ENCODE measurements at regions not wholly inside any gene's neighbourhood (a gene's known extent, or its start where the extent isn't known, plus 50 kb on each side); places are given as distances from the start of the nearest gene placed in this dataset.
"Not testable (repeated sequence)": the region's sequence is repeated elsewhere in the genome, so short reads cannot be mapped to it uniquely, and the experiment has no call there.

DNA sequence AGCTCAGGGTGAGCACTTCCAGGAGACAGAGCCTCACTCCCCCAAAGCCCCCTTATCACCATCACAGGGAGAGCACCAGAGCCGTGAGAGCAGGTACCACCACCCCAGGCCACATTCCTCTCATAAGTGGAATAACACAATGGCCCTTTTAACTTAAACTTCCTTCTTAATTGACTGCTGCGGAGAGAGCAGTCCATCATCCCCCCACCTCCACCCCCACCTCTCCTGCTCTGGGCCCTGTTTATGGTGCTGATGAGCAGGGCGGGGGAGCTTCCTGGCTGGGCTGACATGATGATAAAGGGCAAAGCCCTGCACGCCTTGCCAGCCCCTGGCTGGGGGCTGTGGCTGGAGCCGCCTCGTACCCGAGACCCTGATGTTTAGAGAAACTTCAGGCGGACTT lies 81.4 kb upstream of the PODXL start:
- Mint-ChIP-seq H3K27ac (no peak overlapping the region), H3K36me3 (ENCODE audit: low read depth) (no peaks in the 10 kb centered on the region), H3K9me3 (no peaks in the 10 kb centered on the region), H3K4me3 (no peak overlapping the region), H3K4me1 (no peaks in the 10 kb centered on the region), H3K27me3 (peaks cover 11% of the 10 kb centered on the region)
- TF ChIP-seq, protein P1, sequence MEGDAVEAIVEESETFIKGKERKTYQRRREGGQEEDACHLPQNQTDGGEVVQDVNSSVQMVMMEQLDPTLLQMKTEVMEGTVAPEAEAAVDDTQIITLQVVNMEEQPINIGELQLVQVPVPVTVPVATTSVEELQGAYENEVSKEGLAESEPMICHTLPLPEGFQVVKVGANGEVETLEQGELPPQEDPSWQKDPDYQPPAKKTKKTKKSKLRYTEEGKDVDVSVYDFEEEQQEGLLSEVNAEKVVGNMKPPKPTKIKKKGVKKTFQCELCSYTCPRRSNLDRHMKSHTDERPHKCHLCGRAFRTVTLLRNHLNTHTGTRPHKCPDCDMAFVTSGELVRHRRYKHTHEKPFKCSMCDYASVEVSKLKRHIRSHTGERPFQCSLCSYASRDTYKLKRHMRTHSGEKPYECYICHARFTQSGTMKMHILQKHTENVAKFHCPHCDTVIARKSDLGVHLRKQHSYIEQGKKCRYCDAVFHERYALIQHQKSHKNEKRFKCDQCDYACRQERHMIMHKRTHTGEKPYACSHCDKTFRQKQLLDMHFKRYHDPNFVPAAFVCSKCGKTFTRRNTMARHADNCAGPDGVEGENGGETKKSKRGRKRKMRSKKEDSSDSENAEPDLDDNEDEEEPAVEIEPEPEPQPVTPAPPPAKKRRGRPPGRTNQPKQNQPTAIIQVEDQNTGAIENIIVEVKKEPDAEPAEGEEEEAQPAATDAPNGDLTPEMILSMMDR (IDR thresholded peaks at IDR 0.05), result no peak
- CTCF ChIA-PET, result no interaction called here
- DNase-seq, result no peak
- no peak for ATAC-seq (ENCODE audit: low read depth)
- intact Hi-C loops (cut with micrococcal nuclease), result no loop called here
- POLR2A ChIA-PET, result no interaction called here

DNA sequence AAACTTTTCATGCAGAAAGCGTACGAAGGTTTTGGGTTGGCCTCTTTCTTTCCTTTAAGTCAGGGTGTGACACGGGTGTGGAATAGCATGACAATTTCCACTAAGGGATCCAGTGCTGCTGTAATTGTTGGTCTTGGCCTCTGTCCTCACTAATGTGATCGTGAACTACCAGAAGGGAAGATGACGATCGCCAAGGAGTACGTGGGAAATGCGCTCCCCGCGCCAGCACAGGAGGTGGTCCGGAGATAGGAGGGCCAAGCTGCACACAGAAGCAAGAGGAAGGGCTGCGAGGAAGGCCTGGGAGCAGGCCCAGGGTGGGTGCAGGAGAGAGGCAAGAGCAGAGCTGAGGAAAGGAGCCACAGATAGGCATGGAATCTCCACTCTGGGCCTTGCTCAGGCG lies 79.7 kb upstream of the PODXL start:
- TF ChIP-seq, protein P1 (IDR thresholded peaks at IDR 0.05), result no peak
- ChIA-PET POLR2A (interaction anchor here (0.7 kb wide), 1 partner anchor 450 kb away, joined by 8 read pairs; no protein-coding TSS in a partner anchor), CTCF (no interaction called here)
- Mint-ChIP-seq H3K9me3 (no peaks in the 10 kb centered on the region), H3K27ac (no peak overlapping the region), H3K27me3 (peaks cover 5% of the 10 kb centered on the region), H3K4me3 (no peak overlapping the region), H3K4me1 (no peaks in the 10 kb centered on the region), H3K36me3 (ENCODE audit: low read depth) (no peaks in the 10 kb centered on the region)
- ATAC-seq (ENCODE audit: low read depth) (no peak), DNase-seq (no peak)
- intact Hi-C loops (cut with micrococcal nuclease), result no loop called here

DNA sequence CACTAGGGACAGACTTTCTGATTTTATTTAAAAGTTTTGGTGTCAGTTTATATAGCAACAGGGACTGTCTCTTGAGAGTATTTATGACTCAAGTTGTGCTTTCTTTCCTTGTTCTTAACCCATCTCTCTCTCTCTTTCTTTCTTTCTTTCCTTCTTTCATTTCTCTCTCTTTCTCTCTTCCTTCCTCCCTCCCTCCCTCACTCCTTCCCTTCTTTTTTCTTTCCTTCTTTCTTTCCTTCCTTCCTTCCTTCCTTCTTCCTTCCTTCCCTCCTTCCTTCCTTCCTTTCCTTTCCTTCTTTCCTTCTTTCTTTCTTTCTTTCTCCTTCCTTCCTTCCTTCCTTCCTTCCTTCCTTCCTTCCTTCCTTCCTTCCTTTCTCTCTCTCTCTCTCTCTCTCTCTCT lies 77.8 kb upstream of the PODXL start:
- H3K36me3 Mint-ChIP-seq (ENCODE audit: low read depth); H3K27ac Mint-ChIP-seq; H3K4me1 Mint-ChIP-seq; ATAC-seq (ENCODE audit: low read depth); H3K9me3 Mint-ChIP-seq; H3K27me3 Mint-ChIP-seq; CTCF ChIA-PET; POLR2A ChIA-PET; intact Hi-C loops (cut with micrococcal nuclease); DNase-seq; H3K4me3 Mint-ChIP-seq: not testable (repeated sequence)

DNA sequence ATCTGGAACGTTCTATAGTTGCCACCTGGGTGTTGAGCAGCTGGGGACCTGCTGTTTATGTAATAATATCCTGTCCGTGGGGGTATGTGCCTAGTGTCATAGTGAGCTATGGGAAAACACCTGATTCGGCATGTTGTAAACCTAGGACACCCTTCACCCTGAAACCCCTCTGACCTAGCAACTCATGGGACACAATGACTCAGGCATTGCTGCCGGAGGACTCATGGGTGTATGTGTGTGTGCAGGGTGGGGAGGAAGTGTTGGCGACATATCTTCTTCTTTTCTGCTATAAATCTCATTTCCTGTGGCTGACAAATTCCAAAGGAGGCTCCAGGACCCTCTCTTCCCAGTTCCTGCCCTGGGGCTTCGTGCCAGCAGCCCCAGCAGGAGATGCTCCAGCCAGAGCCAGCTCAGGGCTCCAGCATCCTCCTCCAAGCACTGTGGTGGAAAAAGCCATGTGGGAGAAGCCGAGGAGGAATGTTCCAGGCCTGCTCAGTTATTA lies 77.0 kb upstream of the PODXL start:
- Mint-ChIP-seq H3K4me1 (no peaks in the 10 kb centered on the region), H3K27me3 (peaks cover 8% of the 10 kb centered on the region), H3K36me3 (ENCODE audit: low read depth) (no peaks in the 10 kb centered on the region), H3K4me3 (no peak overlapping the region), H3K9me3 (no peaks in the 10 kb centered on the region), H3K27ac (no peak overlapping the region)
- DNase-seq (no peak), ATAC-seq (ENCODE audit: low read depth) (no peak)
- intact Hi-C loops (cut with micrococcal nuclease), result no loop called here
- TF ChIP-seq, protein P1 (IDR thresholded peaks at IDR 0.05), result no peak
- ChIA-PET CTCF (interaction anchor here (1.2 kb wide), 1 partner anchor 9 kb away, joined by 3 read pairs; no protein-coding TSS in a partner anchor), POLR2A (no interaction called here)

DNA sequence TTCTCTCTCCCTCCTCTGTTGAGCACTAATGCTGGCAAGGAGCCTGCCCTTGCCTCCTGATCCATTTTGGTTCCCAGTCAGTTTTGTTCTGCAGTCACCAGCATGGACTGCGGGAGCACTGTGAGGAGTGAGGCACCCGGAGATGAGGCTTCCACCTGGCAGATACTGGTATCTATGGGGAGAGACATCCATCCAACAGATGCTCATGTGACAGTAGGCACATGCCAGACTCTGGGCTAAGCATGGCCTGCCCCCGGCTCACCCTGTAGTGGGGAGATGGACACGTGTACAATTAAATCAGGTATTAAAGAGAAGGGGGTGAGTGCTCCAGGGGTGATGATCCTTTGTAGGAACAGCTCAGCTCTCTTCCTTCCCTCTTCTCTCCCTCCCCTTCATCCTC lies 74.0 kb upstream of the PODXL start:
- H3K36me3 Mint-ChIP-seq (ENCODE audit: low read depth), result no peaks in the 10 kb centered on the region
- H3K27ac Mint-ChIP-seq, result no peak overlapping the region
- POLR2A ChIA-PET, result no interaction called here
- DNase-seq (no peak), ATAC-seq (ENCODE audit: low read depth) (no peak)
- H3K27me3 Mint-ChIP-seq, result peaks cover 11% of the 10 kb centered on the region
- H3K4me1 Mint-ChIP-seq, result no peaks in the 10 kb centered on the region
- TF ChIP-seq, protein P1 (IDR thresholded peaks at IDR 0.05), result no peak
- H3K9me3 Mint-ChIP-seq, result no peaks in the 10 kb centered on the region
- CTCF ChIA-PET, result no interaction called here
- intact Hi-C loops (cut with micrococcal nuclease), result no loop called here
- no peak overlapping the region for H3K4me3 Mint-ChIP-seq

DNA sequence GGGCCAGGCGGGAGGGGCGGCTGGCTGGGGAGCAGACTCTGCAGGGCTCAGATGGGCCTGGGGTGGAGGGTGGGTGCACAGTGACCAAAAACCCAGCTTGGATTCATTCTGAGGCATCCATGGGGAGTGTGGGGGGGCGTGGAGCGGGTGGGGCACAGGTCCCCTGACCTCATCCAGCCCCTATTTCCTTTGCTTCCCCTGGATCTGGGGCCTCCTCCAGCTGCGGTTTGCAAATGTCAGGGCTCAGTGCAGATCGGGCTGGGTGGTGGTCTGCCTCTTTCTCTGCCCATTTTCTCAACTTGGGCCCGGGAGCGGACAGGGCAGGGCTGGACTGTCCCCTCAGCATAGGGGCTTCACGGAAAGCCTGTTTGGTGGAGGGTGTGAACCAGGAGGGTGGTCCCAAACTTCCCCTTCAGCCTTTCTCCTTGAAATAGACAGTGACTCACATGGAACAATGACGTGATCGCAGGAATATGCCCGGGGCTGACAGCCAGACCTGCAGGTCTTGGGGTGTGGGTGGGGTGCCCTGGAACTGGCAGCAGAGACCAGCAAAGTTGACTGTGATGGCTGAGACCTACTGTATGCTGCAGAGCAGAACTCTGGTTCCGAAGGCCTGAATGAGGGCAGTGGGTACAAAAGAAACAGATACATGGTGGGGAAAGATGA lies 72.9 kb upstream of the PODXL start:
- intact Hi-C loops (cut with micrococcal nuclease), result no loop called here
- Mint-ChIP-seq H3K4me3 (no peak overlapping the region), H3K4me1 (no peaks in the 10 kb centered on the region), H3K27me3 (peaks cover 11% of the 10 kb centered on the region), H3K9me3 (no peaks in the 10 kb centered on the region), H3K27ac (no peak overlapping the region), H3K36me3 (ENCODE audit: low read depth) (no peaks in the 10 kb centered on the region)
- ChIA-PET POLR2A (no interaction called here), CTCF (no interaction called here)
- DNase-seq, result no peak
- ATAC-seq (ENCODE audit: low read depth), result no peak
- TF ChIP-seq, protein P1 (IDR thresholded peaks at IDR 0.05), result no peak
